Endothelial cell of umbilical vein (primary cell): ENCODE measurements at regions not wholly inside any gene's neighbourhood (a gene's known extent, or its start where the extent isn't known, plus 50 kb on each side); places are given as distances from the start of the nearest gene placed in this dataset.

Source experiments
- BruUV-seq: library from RNA; stranded (reverse); fragments of 400-500 nt; replicated peaks from 2 replicates; lab custom pipeline; 2021; lab: Mats Ljungman, UMichigan
- CTCF ChIA-PET: fragments of 300-600, 350-600 bp; sonication (Branson Sonifier 250); formaldehyde crosslinking; loops from one replicate; lab custom pipeline; 2021; ENCODE audit warnings: antibody characterized with exemption, inconsistent platforms; lab: Charles Lee
- POLR2A ChIA-PET: fragments of 300-600, 350-600 bp; sonication (Branson Sonifier 250); formaldehyde crosslinking; loops from one replicate; lab custom pipeline; 2021; ENCODE audit warnings: antibody characterized with exemption, inconsistent platforms; lab: Charles Lee
- DNase-seq: peaks from one replicate; pipeline ENCODE4 v3.0.0-alpha.2; 2011; ENCODE audit warnings: low read depth, low spot score
- FAIRE-seq: peaks from 2 replicates; lab custom pipeline; 2011; peaks lifted over from hg19 to GRCh38; lab: Jason Lieb, UNC
- H2AFZ ChIP-seq: 2 replicates; pipeline ENCODE4 v1.6.0; 2012; ENCODE audit warnings: low read depth, low read length, control low read depth, inconsistent platforms
- H3K27ac ChIP-seq: 2 replicates; pipeline ENCODE4 v1.5.1; 2011; ENCODE audit warnings: low read depth, mild to moderate bottlenecking, control low read depth, low read length, moderate library complexity; ENCODE audit not compliant: insufficient read depth
- H3K27me3 ChIP-seq, 2 experiments: 2 replicates each; pipeline versions ENCODE4 v1.6.0 to v1.6.1; 2011; ENCODE audit warnings: low read length in 2 of 2, mixed read lengths in 1 of 2; ENCODE audit not compliant: control insufficient read depth in 2 of 2, insufficient read depth in 2 of 2
- H3K36me3 ChIP-seq, 2 experiments: 2 replicates in 1 of 2; 3 replicates in 1 of 2; pipeline ENCODE4 v1.5.1; 2011; ENCODE audit warnings: low read length in 2 of 2, mild to moderate bottlenecking in 1 of 2, moderate library complexity in 1 of 2; ENCODE audit not compliant: control insufficient read depth in 2 of 2, insufficient read depth in 2 of 2; ENCODE audit errors: extremely low read depth in 1 of 2
- H3K4me1 ChIP-seq: 3 replicates; pipeline ENCODE4 v1.5.1; 2011; ENCODE audit warnings: mild to moderate bottlenecking, low read length; ENCODE audit not compliant: control insufficient read depth, insufficient read depth; ENCODE audit errors: extremely low read depth
- H3K4me2 ChIP-seq: 2 replicates; pipeline ENCODE4 v1.6.1; 2011; ENCODE audit warnings: low read length, control low read depth, mixed read lengths; ENCODE audit not compliant: insufficient read depth
- H3K4me3 ChIP-seq, 3 experiments: fragments of 200-600 bp in 1 of 3; sonication (generic), shearing (Covaris generic) in 1 of 3; replicated peaks in 1 of 3; 2 replicates each; pipeline ENCODE4 v1.5.1; 2011 to 2016; ENCODE audit warnings: control low read depth in 3 of 3, low read length in 3 of 3, mild to moderate bottlenecking in 2 of 3, inconsistent platforms in 1 of 3, low read depth in 1 of 3, moderate library complexity in 1 of 3; ENCODE audit not compliant: insufficient read depth in 1 of 3
- H3K79me2 ChIP-seq: 2 replicates; pipeline ENCODE4 v1.6.0; 2012; ENCODE audit warnings: low read length, inconsistent platforms; ENCODE audit not compliant: control insufficient read depth, insufficient read depth
- H3K9ac ChIP-seq: replicated peaks from 2 replicates; pipeline ENCODE3; 2011; ENCODE audit warnings: low read length, control low read depth; ENCODE audit not compliant: insufficient read depth; ENCODE audit errors: extremely low read depth
- H3K9me1 ChIP-seq: replicated peaks from 3 replicates; pipeline ENCODE4 v1.6.0; 2011; ENCODE audit warnings: mild to moderate bottlenecking, low read length; ENCODE audit not compliant: control insufficient read depth, insufficient read depth; ENCODE audit errors: extremely low read depth
- H3K9me3 ChIP-seq: replicated peaks from 2 replicates; pipeline ENCODE4 v1.5.1; 2012; ENCODE audit warnings: low read length, inconsistent platforms; ENCODE audit not compliant: control insufficient read depth, insufficient read depth
- H4K20me1 ChIP-seq: replicated peaks from 2 replicates; pipeline ENCODE3; 2011; ENCODE audit warnings: mild to moderate bottlenecking, low read length; ENCODE audit not compliant: control insufficient read depth, insufficient read depth; ENCODE audit errors: extremely low read depth
- EZH2 ChIP-seq: IDR thresholded peaks from 2 replicates; pipeline ENCODE4 v1.6.1; 2012; ENCODE audit warnings: borderline replicate concordance, low read depth, mild to moderate bottlenecking, moderate library complexity, low read length, inconsistent platforms; ENCODE audit not compliant: severe bottlenecking
- FOS ChIP-seq: IDR thresholded peaks from 2 replicates; pipeline ENCODE4 v1.6.1; 2011; ENCODE audit warnings: mild to moderate bottlenecking, low read length, moderate library complexity, borderline replicate concordance; ENCODE audit not compliant: insufficient read depth
- GATA2 ChIP-seq: IDR thresholded peaks from 2 replicates; pipeline ENCODE4 v1.7.0; 2011; ENCODE audit warnings: low read depth, mild to moderate bottlenecking, moderate library complexity, mixed read lengths, low read length; ENCODE audit not compliant: insufficient read length, insufficient read depth
- JUN ChIP-seq: IDR thresholded peaks from 2 replicates; pipeline ENCODE4 v1.6.1; 2011; ENCODE audit warnings: borderline replicate concordance, low read depth; ENCODE audit not compliant: insufficient read length, insufficient read depth
- MYC ChIP-seq: IDR thresholded peaks from one replicate; pipeline ENCODE4 v1.6.1; 2011; ENCODE audit warnings: mild to moderate bottlenecking, low read depth, low read length
- POLR2A ChIP-seq: IDR thresholded peaks from 2 replicates; pipeline ENCODE4 v1.6.1; 2012; ENCODE audit warnings: low read depth, mild to moderate bottlenecking, control low read depth, low read length
- POLR2AphosphoS5 ChIP-seq: IDR thresholded peaks from 2 replicates; pipeline ENCODE4 v1.6.1; 2012; ENCODE audit warnings: low read depth, mild to moderate bottlenecking, control low read depth, low read length, moderate library complexity; ENCODE audit not compliant: insufficient read depth
- dilution Hi-C: fragments of 300-500 bp; cut with MboI; formaldehyde crosslinking; loops from one replicate; pipeline ENCODE4 v1.15.0; 2019; ENCODE audit warnings: low sequenced_read_pairs; ENCODE audit not compliant: extremely low pct_ligation_motif_present
- intact Hi-C: fragments of 100-400 bp; cut with micrococcal nuclease; formaldehyde crosslinking; loops from one replicate; pipeline ENCODE4 v1.10.0; 2022
- TF ChIP-seq, protein P1 (sequence below): IDR thresholded peaks from 2 replicates; pipeline ENCODE4 v1.6.1; 2011; ENCODE audit not compliant: insufficient read depth, insufficient read length
- TF ChIP-seq, protein P2 (sequence below), 2 donors: IDR thresholded peaks; 1 replicate in 1 of 2; 2 replicates in 1 of 2; pipeline ENCODE4 v1.5.1; 2011; ENCODE audit warnings: low read length in 2 of 2, mild to moderate bottlenecking in 2 of 2, moderate library complexity in 2 of 2, control low read depth in 1 of 2, inconsistent platforms in 1 of 2, low read depth in 1 of 2; ENCODE audit not compliant: insufficient read depth in 1 of 2; ENCODE audit errors: extremely low read depth in 1 of 2

DNA sequence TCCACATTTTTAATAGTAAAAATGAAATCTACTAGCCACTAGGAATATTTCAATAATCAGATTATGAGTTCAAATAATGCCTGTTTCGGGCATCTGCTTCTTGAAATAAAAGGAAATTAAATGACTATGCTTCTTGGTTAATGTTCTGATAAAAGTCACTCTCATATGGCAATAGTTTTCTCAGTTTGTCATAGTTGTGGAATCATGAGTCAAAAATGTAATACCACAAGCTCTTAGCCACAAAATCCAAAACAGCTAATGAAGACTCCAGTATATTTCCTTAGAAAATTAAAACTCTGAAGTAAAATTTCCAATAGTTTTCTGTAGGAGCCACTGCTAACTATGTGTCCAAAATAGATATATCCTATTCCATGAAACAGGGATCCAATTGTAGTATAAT, 676.3 kb upstream of the CDH8 start:
- H3K36me3 ChIP-seq, result no peaks in the 10 kb centered on the region
- no peaks in the 10 kb centered on the region for H4K20me1 ChIP-seq
- CTCF ChIA-PET, result no interaction called here
- H3K4me2 ChIP-seq, result no peak overlapping the region
- dilution Hi-C loops, result no loop called here
- TF ChIP-seq POLR2A, result no peak
- TF ChIP-seq, protein P1, sequence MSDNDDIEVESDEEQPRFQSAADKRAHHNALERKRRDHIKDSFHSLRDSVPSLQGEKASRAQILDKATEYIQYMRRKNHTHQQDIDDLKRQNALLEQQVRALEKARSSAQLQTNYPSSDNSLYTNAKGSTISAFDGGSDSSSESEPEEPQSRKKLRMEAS, result no peak
- TF ChIP-seq, protein P2, sequence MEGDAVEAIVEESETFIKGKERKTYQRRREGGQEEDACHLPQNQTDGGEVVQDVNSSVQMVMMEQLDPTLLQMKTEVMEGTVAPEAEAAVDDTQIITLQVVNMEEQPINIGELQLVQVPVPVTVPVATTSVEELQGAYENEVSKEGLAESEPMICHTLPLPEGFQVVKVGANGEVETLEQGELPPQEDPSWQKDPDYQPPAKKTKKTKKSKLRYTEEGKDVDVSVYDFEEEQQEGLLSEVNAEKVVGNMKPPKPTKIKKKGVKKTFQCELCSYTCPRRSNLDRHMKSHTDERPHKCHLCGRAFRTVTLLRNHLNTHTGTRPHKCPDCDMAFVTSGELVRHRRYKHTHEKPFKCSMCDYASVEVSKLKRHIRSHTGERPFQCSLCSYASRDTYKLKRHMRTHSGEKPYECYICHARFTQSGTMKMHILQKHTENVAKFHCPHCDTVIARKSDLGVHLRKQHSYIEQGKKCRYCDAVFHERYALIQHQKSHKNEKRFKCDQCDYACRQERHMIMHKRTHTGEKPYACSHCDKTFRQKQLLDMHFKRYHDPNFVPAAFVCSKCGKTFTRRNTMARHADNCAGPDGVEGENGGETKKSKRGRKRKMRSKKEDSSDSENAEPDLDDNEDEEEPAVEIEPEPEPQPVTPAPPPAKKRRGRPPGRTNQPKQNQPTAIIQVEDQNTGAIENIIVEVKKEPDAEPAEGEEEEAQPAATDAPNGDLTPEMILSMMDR (IDR thresholded peaks at IDR 0.05; ENCODE audit: extremely low read depth in 1 of 2, insufficient read depth in 1 of 2, low read depth in 1 of 2, low read length in 2 of 2), result no peak
- no peak overlapping the region for H3K4me3 ChIP-seq
- POLR2A ChIA-PET, result no interaction called here
- peaks cover 1% of the 10 kb centered on the region for H3K9me3 ChIP-seq
- no peaks in the 10 kb centered on the region for H3K4me1 ChIP-seq
- no peak overlapping the region for H3K27ac ChIP-seq
- H3K9ac ChIP-seq, result no peak overlapping the region
- intact Hi-C loops, result no loop called here
- no peak for DNase-seq
- H3K9me1 ChIP-seq, result no peaks in the 10 kb centered on the region
- no TSS peak for BruUV-seq
- H3K27me3 ChIP-seq, result no peaks in the 10 kb centered on the region
- H3K79me2 ChIP-seq, result no peaks in the 10 kb centered on the region
- no peak for FAIRE-seq
- H2AFZ ChIP-seq, result no peak overlapping the region

DNA sequence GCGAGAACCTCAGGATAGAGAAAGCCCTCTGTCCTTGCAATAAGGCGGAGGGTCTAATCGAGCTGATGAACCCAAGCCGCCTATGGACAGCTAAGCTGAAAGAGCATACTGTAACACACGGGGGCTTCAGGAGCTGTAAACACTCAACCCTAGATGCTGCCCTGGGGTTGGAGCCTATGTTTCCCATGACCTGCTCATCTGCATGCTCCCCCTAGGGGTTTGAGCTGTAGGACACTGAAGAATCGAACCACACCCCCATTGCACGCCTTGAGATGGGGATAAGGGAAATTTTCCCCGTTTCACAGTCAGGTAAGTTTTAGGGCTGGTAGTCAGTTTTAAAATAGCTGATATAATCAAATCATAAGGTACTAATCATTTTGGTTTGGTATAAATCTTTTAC, 675.6 kb upstream of the CDH8 start:
- Histone ChIP-seq H3K27me3 (no peaks in the 10 kb centered on the region), H3K27ac (no peak overlapping the region), H4K20me1 (no peaks in the 10 kb centered on the region), H3K9me1 (no peaks in the 10 kb centered on the region), H3K4me3 (no peak overlapping the region), H3K9ac (no peak overlapping the region), H3K4me2 (no peak overlapping the region), H3K9me3 (peaks cover 1% of the 10 kb centered on the region), H2AFZ (no peak overlapping the region), H3K79me2 (no peaks in the 10 kb centered on the region), H3K4me1 (no peaks in the 10 kb centered on the region), H3K36me3 (no peaks in the 10 kb centered on the region)
- intact Hi-C loops (no loop called here), dilution Hi-C loops (no loop called here)
- ChIA-PET CTCF (no interaction called here), POLR2A (no interaction called here)
- TF ChIP-seq MYC (no peak), EZH2 (no peak), POLR2A (no peak), POLR2AphosphoS5 (no peak), FOS (no peak), JUN (no peak), GATA2 (no peak)
- TF ChIP-seq, protein P2 (IDR thresholded peaks at IDR 0.05; ENCODE audit: extremely low read depth in 1 of 2, insufficient read depth in 1 of 2, low read depth in 1 of 2, low read length in 2 of 2), result no peak
- TF ChIP-seq, protein P1, result no peak
- BruUV-seq, result no TSS peak
- DNase-seq (no peak), FAIRE-seq (no peak)
